T-helper 2 cell (primary cell): ENCODE measurements at regions not wholly inside any gene's neighbourhood (a gene's known extent, or its start where the extent isn't known, plus 50 kb on each side); places are given as distances from the start of the nearest gene placed in this dataset.

Experiments used
- DNase-seq, 5 experiments: peaks; one replicate each; pipeline versions ENCODE4 v3.0.0 to v3.0.0-alpha.2; 2012 to 2022

DNA sequence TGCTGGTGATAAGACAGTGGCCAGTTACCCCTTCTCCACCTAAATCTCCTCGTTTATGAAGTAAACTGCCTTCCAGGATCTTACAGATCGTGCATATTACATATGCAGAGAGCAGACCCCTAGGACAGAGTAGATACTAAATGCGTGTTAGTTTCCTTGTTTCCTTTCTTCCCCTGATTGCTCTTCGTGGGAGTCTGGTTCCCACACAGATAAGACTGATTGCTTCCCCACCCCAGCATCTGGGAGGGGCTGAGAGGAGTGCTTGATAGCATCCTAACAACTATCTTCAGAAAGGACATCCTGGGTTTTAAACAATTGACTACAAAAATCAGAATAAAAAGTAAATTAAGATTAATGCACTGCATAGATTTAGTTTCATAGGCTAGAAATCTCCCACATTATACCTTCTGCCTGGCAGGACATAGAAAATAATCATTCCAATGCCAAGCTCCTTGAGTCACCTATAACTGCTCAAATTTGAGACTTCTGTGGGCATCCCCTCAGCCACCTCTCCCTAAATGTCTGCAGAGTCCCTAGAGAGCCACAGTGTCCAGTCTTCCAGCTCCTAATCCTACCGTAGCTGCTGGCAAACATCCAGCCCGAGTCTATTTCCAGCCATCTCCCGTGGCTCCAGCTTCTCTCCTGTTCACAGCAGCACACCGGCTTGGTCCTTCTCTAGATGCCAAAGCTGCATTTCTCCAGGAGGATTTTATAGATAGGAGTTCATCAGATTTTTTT, 128.3 kb downstream of the LRRC30 start:
- no peak for DNase-seq

DNA sequence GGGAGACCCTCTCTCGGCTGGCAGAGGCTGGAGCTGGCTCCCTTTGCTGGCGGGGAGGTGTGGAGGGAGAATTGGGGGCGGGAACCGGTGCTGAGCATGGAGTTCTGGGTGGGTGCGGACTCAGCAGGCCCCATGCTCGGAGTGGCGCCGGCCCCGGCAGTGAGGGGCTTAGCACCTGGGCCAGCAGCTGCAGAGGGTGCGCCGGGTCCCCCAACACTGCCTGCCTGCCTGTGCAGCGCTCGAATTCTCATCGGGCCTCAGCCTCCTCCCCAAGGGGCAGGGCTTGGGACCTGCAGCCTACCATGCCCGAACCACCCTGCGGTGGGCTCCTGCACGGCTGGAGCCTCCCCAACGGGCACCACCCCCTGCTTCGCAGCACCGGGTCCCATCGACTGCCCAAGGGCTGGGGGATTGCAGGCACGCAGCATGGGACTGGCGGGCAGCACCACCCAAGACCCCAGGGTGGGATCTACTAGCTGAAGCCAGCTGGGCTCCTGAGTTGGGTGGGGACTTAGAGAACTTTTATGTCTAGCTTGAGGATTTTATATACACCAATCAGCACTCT, 129.8 kb downstream of the LRRC30 start:
- no peak for DNase-seq

DNA sequence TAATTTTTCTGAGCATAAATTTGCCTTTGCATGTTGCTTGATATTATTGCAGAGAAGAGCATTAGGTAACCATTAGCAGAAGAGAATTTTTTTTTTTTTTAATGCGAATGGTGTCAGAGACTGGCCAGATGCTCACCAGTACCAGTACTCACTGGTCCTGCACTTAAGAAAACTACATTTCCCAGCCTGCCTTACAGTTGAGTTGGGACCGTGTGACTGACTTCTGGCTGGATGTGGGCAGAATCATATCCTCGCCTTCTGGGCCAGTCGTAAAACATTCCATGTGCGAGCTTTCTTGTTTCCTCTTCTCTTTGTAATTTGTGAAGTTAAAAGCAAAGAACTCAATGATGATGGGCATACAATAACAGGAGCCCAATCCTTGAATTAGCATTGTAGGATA, 132.4 kb downstream of the LRRC30 start:
- DNase-seq, result no peak

DNA sequence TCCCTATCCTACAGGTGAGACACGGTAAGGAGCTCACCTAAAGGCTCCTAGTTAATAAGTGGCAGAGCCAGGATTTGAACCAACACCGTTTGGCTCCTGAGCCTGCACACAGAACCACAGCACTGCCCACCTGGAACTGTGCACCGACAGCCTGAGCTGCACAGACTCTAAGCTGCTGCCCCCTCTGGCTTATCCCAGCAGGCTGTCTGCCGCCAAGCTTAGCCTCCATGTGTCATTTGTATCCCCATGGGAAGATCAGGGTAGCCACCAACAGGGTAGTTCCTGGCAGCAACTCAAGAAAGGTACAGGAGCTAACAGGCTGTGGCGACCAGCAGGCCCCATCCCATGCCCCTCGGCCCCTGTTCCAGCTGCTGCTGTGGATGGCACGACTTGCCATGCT, 135.7 kb downstream of the LRRC30 start:
- DNase-seq, result no peak

DNA sequence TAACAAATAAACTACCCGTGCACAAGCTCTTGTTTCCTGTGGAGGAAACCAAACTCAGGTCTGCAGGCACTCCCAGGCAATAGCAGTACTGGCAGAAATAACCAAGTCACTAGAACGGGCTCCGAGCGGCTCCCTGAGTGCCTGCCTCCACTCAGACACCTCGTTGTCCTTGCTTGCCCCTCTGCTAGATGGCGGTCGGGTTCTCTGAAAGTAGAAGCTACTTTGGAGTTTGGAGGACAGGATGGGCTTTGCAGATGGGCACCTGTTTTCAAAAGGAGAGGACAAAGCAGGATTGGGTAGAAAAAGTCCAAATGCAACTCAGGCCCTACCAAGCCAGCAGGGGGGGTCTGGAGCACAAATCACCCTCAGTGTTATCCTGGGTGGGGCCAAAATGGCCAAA, 136.4 kb downstream of the LRRC30 start:
- no peak for DNase-seq

DNA sequence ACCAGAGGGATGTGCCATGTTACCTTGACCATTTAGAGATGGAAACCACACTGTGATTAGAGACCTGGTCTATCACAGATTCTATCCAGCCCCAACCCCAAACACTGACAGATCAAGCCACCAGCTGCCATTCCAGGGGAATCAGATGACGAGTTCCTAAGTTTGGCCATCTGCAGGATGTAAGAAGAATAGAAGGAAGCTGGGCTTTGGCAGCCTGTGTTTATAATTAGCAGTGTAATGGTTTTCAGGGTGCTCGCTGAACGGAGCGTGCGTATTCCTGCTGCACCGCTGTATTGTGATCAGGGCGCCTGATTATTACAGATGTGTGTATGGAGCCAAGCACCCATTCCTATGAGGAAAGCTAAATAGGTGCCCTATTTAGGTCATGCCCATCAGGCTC, 138.1 kb downstream of the LRRC30 start:
- no peak for DNase-seq

DNA sequence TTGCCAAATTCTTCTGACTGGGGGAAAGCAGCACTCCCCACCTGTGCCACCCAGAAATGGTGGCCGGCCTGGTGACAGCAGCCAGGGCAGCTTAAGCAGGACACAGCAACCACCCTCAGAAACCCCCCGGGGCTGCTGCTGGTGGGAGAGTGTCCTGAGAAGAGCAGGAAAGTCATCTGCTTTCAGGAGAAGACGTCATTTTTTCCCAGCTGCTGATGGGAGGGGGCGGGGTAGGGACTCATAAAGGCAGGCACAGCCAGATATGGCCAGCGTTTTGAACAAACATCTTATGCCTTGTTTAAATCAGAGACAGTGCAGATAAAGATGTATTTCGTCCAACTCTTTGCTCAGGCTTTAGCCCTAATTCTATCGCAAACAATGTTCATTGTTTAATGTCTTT, 139.5 kb downstream of the LRRC30 start:
- no peak for DNase-seq

DNA sequence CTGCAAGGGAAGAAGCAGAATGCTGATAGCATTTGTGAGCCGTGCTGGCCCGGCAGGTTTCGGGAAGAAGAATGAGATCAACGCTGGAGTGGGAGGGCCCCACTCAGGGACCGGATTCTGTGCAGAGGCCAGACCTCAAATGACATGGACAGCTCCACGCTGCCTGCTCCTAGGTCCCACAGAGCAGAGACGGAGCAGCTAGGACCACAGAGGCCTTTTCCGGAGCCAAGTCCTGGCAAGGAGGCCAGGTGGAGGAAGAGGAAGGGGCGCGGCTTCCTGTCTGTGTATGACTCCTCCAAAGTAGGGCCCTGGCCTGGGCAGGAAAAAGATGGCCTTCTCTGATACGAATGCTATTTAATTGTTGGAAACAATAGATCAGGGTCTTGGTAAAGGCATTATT, 139.9 kb downstream of the LRRC30 start:
- no peak for DNase-seq

DNA sequence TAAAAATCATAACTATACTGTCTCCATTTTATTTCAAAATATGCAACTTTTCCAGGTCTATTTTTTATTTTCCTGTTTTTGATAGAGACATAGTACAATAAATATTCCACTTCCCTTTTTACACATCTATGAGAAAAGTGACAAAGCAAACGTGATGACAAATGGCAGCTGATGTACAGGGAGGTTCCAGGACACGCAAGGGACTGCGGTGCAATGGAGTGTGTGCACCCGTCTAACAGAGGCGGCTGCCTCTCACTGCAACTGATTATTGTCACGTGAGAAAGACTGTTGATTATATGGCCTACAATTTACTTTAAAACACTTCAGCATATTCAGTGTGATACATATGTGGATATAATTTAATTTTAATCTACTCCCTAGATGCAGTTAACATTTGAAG, 142.6 kb downstream of the LRRC30 start:
- DNase-seq, result no peak

DNA sequence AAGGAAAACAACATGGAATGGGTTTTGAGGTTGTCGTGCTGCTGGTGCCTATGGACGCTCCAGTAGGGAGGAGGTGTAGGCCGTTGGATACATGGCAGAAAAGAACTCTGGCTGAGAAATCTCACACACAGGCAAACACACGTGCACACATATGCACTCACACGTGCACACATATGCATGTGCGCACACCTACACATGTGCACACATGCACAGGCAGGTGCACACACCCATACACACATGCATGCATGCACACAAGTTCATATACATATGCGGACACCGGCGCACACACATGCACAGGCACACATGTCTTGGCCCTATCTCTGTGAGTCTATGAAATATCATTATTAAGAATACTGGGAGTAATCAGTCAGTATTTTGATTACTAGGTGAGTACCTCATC, 150.4 kb downstream of the LRRC30 start:
- DNase-seq, result no peak

DNA sequence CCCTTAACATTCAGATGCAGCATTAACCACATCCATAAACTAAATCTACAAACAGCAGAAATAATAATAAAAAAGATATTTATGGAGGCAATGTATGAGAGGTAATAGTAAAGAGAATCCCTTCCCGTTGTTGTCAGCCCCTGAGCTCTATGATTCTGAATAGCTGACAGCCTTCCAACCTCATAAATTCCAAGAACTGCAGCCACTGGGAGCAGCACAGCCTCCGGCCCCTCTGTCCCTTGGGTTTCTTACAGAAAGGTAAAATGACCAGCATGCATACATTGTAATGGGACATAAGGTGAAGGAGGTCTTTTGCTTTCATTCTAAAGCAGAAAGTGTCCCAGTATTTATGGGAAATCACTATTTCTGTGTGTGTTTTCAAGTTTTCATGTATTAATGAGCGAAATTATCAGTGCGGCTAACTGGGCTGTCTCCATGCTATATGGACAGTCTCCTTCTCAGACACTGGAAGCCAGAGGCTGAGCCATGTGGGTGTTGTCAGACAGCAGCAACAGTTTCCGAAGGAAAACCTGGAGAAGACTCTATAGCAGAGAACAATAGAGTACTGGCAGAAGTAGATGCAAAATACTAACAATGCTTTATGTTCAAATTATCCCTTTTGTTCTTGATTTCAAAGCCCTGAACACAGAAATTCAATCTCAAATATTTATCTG, 151.6 kb downstream of the LRRC30 start:
- no peak for DNase-seq

DNA sequence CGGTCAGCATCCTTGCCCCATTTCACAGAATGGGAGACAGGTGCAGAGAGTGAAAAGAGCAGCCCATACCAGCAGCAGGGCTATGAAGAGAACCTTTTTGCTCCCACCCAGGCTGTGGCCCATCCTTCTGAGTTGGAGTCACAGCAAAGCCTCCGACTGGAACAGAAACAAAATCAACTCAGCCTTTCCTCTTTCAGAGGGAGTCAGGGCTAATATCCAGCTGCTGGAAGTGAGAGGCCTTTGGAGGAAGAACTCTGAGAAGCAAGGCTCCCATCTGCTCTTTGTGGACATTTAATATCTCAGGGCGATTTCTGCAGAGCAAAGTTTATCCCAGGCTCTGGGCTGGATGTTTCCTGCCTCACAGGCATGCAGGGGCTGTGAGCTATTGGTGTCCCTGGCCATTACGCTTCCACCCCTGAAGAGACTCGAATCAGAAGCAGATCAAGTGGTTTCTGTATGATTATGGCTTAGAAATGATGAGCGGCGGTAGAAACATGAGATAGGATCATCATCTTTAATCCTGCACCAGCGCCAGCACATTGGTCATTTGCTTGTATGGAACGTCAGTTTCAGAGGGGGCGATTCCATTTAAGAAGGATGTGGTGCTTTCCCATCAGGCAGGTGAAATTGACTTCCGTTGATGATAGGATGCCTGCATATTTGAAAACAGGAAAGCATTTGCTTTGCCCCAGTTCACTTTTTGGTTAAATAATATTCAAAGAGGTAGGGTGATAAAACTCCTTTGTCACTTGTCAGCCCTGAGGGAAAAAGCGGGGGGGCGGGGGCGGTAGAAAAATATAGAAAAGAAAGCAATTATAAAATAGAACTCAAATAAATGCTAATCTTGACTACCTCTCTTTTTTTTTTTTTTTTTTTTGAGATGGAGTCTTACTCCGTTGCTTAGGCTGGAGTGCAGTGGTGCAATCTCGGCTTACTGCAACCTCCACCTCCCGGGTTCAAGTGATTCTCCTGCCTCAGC, 152.4 kb downstream of the LRRC30 start:
- no peak for DNase-seq

DNA sequence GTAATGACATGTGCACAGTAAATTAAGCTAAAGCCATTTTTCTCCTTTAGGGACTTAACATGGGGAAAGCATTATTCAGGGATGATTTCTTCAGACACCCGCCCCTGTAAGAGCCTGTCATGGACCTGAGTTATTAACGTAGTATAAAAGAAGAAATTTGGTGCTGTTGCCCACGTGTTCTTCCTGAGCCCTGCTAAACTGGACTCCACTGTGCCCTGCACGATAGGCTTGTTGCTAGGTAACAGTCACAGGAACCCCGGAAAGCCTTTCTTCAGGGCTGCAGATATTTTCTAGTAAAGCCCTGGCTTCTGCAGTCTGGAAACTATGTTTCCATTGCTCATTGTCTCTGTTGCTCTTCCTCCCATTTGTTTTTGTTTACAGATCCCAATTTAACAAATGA, 157.9 kb downstream of the LRRC30 start:
- DNase-seq, result no peak

DNA sequence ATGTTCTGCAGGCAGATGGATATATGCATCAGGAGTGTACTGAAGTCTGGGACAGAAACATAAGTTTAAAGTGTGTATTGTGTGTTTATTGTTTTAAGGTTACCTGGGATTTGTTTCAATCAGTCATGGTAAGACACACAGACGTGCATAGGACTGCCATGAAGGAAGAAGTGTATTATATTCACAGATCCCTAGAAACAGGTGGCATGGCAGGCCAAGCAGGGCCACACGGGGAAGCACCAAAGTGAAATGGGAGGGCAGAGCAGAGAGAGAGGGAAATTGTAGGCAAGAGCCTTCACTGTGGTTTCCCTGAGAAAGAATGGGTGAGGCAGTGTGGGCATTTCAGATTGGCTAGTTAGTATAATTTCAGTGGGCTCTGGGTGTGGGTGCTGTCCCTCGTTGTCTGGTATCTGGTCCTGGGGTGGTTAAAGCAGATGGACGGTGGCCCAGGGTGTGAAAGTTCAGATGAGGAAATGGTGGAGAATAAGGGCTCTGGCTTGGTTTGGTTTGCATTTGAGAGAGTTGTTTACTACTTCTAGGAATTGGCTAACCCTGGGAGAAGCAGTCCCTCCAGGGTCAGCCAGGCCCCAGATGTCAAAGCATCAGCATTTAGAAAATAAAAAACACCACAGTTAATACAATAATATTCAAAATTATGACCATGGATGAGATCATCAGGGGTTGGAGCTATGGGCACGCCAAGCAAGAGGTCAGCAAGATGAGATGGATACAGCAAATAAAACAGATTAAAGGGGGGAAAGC, 160.0 kb downstream of the LRRC30 start:
- no peak for DNase-seq

DNA sequence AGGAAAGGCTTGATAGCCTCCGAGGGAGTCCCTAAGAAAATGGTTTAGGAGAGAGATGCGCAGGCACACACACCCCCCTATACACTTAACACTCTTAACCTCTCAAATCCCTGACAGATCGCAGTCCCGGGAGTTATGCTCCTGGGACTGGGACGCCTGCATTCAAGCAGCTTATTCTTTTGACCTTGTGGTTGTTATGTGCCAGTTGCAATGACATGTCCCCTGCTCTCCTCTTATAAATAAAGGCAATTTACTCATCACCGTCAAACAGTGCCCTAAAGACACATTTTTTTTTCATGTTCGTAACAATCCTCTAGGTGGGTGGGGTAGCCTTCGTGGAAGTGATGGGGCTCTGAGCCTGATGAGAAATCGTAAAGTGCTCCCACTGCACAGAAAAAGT, 162.2 kb downstream of the LRRC30 start:
- DNase-seq, result no peak

DNA sequence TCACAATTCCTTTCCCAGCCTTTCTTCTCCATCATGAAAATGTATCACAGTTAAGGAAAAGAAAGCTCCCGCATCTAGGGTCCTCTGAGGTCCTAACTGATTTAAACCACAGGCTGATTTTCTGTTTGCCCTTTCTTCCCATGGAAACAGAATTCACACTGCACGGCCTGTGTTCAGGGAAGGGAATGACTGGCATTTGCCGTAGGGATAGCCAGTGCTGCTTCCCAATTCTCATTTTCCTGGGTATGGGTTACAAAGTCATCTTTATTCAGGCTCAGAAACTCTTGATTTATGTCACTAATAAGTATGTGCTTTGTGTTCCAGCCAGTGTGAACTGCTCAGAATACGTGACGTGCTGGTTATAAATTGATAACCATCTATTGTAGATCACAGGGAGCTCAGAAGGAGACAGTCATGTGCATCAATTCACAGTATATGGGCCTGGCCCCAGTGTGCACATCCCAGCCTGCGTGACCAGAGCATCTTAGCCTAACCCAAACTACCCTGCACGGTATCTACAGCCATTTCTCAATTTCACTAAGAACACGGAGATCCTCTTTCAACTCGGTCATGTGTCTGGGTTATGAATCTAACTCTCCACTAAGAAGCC, 163.3 kb downstream of the LRRC30 start:
- DNase-seq, result no peak

DNA sequence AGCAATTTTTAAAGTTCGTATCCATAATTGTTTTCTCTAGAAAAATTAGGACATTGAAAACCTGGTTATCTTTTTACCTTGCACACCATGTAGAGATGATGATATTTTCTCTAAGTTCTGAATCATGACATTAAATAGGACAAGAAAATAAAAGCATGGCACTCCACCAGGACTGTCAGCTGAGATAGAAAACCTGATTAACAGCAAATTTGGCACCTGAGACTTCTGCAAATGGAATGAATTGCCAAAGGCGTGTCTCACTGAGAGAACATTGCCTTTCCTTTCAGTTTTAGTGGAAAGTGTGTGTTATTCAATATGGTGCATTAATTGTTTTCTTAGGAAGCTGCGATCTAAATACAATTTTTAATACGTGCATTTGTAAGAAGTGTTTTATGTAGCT, 164.7 kb downstream of the LRRC30 start:
- no peak for DNase-seq

DNA sequence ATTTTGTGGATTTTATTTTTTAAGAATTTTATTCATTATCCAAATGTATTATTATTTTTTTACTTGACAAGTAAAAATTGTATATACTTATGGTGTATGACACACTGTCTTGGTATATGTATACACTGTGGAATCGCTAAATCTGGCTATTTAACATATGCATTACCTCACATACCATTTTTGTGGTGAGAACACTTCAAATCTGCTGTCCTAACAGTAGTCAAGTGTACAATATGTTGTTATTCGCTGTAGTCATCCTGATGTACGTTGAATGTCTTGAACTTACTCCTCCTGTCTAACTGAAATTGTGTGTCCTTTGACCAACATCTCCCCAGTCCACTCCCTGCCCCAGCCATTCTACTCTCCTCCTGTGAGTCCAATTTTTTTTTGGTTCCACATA, 153.2 kb upstream of the PTPRM start:
- DNase-seq, result no peak

DNA sequence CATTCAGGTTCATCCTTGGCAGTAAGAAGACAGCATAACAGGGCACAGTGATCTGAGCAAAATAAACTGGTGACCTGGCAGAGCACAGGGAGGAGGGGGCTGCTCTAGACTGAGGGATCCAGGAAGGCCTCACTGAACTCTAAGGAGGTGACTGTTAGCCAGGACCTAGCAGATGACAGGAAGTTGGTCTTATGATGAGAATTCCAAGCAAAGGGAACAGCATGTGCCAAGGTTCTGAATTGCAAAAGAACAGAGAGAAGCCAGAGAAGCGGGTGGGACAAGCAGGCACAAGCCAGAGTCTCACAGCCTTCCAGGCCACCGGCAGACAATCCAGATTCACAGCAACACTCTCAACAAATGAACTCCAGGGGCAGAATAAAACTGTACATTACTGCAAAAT, 152.7 kb upstream of the PTPRM start:
- no peak for DNase-seq

DNA sequence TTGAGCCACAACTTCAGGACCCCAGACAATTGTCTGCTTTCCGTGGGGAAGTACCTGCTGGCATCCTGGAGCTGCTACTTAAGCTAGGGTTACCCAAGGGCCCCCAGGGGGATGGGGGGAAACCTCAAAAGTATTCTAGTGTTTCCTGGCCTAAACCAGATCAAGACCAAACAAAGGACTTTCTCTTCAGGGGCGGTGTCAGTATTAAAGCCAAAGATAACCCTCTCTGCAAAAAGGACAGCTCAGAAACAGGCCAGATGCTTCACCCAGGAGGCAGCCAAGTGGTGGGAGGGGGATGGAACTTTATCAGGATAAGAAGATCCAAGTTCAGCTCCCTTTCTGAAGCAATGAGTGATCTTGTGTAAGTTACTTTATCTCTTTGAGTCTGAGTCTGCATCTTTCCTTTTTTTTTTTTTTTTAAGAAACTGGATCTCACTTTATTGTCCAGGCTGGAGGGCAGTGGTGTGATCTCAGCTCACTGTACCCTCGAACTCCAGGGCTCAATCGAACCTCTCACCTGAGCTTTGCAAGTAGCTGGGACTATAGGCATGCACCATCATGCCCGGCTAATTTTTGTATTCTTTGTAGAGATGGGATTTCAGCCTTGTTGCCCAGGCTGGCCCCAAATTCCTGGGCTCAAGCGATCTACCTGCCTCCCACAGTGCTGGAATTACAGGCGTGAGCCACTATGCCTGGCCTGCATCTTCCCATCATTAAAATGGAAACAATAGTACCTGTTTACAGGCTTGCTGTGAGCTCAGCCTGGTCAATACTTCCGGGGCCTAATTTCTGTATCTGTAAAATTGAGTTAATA, 151.8 kb upstream of the PTPRM start:
- DNase-seq, result no peak

DNA sequence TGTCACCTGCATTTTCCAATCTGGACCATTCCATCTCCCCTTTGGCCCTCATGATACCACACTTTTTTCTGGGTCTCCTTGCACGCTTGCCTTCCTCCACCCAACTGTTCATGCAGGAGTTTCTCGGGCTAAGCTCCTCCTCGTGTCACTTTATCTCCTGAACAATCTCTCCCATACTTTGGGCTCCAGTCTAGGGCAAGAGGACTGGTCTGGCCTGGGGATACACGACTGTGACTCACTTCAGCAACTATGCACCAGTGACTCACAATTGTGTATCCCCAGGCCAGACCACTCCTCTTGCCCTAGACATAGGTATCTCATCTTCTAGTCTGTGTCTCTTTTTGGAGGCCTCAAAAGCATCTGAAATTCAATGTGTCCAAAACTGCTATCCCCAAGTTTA, 149.4 kb upstream of the PTPRM start:
- no peak for DNase-seq
